ENCODE measurements at regions not wholly inside any gene's neighbourhood (a gene's known extent, or its start where the extent isn't known, plus 50 kb on each side); places are given as distances from the start of the nearest gene placed in this dataset.
"Not testable (repeated sequence)": the region's sequence is repeated elsewhere in the genome, so short reads cannot be mapped to it uniquely, and the experiment has no call there.

GRCh38 chr1:188022661-188023060, 1193.9 kb downstream of the PLA2G4A start:
- no peak overlapping the region for H3K4me3 ChIP-seq (ENCODE audit: low read length)
- TF ChIP-seq, protein P1, sequence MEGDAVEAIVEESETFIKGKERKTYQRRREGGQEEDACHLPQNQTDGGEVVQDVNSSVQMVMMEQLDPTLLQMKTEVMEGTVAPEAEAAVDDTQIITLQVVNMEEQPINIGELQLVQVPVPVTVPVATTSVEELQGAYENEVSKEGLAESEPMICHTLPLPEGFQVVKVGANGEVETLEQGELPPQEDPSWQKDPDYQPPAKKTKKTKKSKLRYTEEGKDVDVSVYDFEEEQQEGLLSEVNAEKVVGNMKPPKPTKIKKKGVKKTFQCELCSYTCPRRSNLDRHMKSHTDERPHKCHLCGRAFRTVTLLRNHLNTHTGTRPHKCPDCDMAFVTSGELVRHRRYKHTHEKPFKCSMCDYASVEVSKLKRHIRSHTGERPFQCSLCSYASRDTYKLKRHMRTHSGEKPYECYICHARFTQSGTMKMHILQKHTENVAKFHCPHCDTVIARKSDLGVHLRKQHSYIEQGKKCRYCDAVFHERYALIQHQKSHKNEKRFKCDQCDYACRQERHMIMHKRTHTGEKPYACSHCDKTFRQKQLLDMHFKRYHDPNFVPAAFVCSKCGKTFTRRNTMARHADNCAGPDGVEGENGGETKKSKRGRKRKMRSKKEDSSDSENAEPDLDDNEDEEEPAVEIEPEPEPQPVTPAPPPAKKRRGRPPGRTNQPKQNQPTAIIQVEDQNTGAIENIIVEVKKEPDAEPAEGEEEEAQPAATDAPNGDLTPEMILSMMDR (conservative IDR thresholded peaks at IDR 0.05; ENCODE audit: low read depth, low read length) = no peak
- DNase-seq (ENCODE audit: low read depth) = peak; percentile 20

GRCh38 chr1:188023206-188023605, 1194.5 kb downstream of the PLA2G4A start:
- TF ChIP-seq, protein P1 (conservative IDR thresholded peaks at IDR 0.05; ENCODE audit: low read depth, low read length) = no peak
- DNase-seq (ENCODE audit: low read depth) = no peak
- no peak overlapping the region for H3K4me3 ChIP-seq (ENCODE audit: low read length)

DNA sequence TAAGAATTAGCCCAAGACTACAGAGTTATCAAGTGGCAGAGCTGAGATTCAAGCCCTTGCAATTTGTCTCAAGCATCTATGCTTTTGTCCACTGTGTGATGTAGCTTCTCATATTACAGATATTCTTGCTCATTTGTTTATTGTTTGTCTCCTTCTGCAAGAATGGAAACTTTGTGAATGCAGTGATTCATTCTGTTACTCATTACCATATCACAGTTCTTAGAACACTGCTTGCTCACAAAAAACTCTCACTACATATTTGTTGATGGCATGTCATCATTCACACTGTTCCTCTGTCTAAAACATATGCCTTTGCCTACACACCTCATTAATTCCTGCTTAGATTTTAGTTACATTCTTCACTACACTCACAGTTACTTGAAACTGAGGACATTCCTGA, 1198.9 kb downstream of the PLA2G4A start:
- H3K4me3 ChIP-seq (ENCODE audit: low read length) = no peak overlapping the region
- TF ChIP-seq, protein P1 (conservative IDR thresholded peaks at IDR 0.05; ENCODE audit: low read depth, low read length) = no peak
- peak; percentile 64 for DNase-seq (ENCODE audit: low read depth)

- not testable (repeated sequence) for DNase-seq (ENCODE audit: low read depth); H3K4me3 ChIP-seq (ENCODE audit: low read length)
Observed at GRCh38 chr1:188037572-188037971, 1208.8 kb downstream of the PLA2G4A start.

DNA sequence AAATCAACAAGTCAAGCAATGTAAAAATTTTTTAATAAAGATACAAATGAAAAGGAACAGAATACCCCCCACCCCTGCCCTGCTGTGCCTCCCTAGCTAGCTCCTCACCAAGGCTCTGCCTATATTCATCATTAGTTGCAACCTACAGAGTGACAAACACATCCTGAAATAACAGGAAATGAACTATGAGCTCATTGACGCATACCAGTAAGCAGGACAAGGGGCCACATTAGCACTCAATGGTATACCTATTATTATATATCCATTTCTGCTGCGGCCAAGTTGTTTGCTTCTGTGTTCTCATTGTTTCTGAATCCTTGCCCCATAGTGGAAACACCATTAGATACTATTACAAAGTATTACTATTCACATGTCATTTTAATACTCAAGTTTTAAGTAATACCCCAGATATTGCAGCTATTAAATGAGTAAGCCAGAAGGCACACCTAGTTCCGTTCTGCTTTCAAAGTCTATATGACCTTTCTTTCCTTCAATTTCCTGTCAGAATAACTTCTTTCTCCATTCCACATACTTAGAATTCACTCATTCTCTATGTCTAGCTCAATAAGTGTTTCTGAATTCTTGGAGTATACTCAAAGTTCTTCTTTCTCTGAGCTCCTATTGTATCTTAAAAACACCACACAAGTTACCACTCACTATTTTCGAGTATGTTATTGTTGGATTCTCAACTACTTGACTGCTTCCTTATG, 1214.9 kb downstream of the PLA2G4A start:
- no peak for DNase-seq (ENCODE audit: low read depth)
- no peak overlapping the region for H3K4me3 ChIP-seq (ENCODE audit: low read length)
- TF ChIP-seq, protein P1 (conservative IDR thresholded peaks at IDR 0.05; ENCODE audit: low read depth, low read length) = no peak

DNA sequence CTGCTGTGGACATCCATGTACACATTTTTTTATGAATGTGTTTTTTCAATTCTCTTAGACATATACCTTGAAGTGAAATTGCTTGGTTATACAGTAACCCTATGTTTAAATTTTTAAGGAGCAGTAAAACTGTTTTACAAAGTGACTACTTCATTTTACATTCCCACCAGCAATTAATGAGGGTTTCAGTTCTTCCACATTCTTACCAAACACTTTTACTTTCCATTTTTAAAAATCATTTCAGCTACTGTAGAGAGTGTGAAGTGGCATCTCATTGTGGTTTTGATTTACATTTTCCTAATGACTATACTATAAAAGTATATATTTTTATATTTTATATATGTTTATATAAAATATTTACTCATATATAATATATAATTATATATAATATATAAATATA, 1221.5 kb downstream of the PLA2G4A start:
- H3K4me3 ChIP-seq (ENCODE audit: low read length) = no peak overlapping the region
- TF ChIP-seq, protein P1 (conservative IDR thresholded peaks at IDR 0.05; ENCODE audit: low read depth, low read length) = no peak
- no peak for DNase-seq (ENCODE audit: low read depth)

- H3K4me3 ChIP-seq (ENCODE audit: low read length) = no peak overlapping the region
- TF ChIP-seq, protein P1 (conservative IDR thresholded peaks at IDR 0.05; ENCODE audit: low read depth, low read length) = no peak
- no peak for DNase-seq (ENCODE audit: low read depth)
Observed at GRCh38 chr1:188056011-188056410, 1227.3 kb downstream of the PLA2G4A start.

Data from retinal pigment epithelial cell (primary cell).